Lower lobe of right lung (tissue), 2 donors: ENCODE measurements at regions not wholly inside any gene's neighbourhood (a gene's known extent, or its start where the extent isn't known, plus 50 kb on each side); places are given as distances from the start of the nearest gene placed in this dataset.
A peak's percentile ranks its signal among the peaks of the same experiment; 100 is the strongest.

Experiments
- ATAC-seq, 2 donors: fragments of 200-7000 bp; cut with Tn5 transposase; one replicate each; pipeline ENCODE4 v1.9.1; 2020 to 2022; ENCODE audit warnings: mild to moderate bottlenecking in 2 of 2, moderate library complexity in 2 of 2
- DNase-seq: peaks from one replicate; pipeline ENCODE4 v3.0.0-alpha.2; 2020
- H3K27ac ChIP-seq: fragments of 200-600 bp; one replicate; pipeline ENCODE4 v1.8.0; 2022
- H3K27me3 ChIP-seq: fragments of 200-600 bp; one replicate; pipeline ENCODE4 v1.8.0; 2022; ENCODE audit warnings: low read depth
- H3K36me3 ChIP-seq: fragments of 200-600 bp; one replicate; pipeline ENCODE4 v1.8.0; 2022; ENCODE audit warnings: mild to moderate bottlenecking
- H3K4me1 ChIP-seq: fragments of 200-600 bp; one replicate; pipeline ENCODE4 v1.8.0; 2022
- H3K4me3 ChIP-seq: fragments of 200-600 bp; one replicate; pipeline ENCODE4 v1.8.0; 2022; ENCODE audit warnings: mild to moderate bottlenecking
- H3K9me3 ChIP-seq: fragments of 200-600 bp; one replicate; pipeline ENCODE4 v1.8.0; 2022
- intact Hi-C: fragments of 100-400 bp; cut with DNase I; formaldehyde crosslinking; loops from one replicate; pipeline ENCODE4 v1.11.0; 2022
- TF ChIP-seq, protein P1 (sequence below): fragments of 200-600 bp; IDR thresholded peaks from one replicate; pipeline ENCODE4 v1.8.0; 2022; ENCODE audit warnings: antibody characterized with exemption, mild to moderate bottlenecking
- donor health status: DM: no; HTN: yes; CAD: no; lungs with severe emphysema.

DNA sequence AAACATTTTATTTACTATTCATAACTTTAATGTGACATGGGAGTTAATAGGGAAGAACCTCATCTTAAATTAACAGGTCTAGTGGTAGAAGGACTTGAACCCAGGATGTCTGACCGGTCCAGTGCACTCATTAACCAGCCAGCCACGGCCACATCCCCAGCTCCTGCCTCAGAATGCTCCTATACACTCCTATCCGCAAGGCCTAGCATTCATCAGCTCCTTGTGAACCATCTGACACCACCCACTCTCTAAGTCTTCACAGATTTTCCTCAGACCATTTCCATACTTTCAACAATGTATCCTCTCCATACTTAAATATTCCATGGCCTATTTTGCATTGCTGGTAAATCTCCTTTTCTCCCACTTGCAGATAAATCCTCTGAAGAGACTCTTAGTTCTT, 98.3 kb downstream of the KLF12 start:
- DNase-seq (no peak), ATAC-seq (no peak)
- Histone ChIP-seq H3K4me3 (no peak overlapping the region), H3K27me3 (no peaks in the 10 kb centered on the region), H3K9me3 (no peaks in the 10 kb centered on the region), H3K36me3 (no peaks in the 10 kb centered on the region), H3K27ac (no peak overlapping the region), H3K4me1 (no peaks in the 10 kb centered on the region)
- TF ChIP-seq, protein P1, sequence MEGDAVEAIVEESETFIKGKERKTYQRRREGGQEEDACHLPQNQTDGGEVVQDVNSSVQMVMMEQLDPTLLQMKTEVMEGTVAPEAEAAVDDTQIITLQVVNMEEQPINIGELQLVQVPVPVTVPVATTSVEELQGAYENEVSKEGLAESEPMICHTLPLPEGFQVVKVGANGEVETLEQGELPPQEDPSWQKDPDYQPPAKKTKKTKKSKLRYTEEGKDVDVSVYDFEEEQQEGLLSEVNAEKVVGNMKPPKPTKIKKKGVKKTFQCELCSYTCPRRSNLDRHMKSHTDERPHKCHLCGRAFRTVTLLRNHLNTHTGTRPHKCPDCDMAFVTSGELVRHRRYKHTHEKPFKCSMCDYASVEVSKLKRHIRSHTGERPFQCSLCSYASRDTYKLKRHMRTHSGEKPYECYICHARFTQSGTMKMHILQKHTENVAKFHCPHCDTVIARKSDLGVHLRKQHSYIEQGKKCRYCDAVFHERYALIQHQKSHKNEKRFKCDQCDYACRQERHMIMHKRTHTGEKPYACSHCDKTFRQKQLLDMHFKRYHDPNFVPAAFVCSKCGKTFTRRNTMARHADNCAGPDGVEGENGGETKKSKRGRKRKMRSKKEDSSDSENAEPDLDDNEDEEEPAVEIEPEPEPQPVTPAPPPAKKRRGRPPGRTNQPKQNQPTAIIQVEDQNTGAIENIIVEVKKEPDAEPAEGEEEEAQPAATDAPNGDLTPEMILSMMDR: no peak
- intact Hi-C loops: no loop called here

DNA sequence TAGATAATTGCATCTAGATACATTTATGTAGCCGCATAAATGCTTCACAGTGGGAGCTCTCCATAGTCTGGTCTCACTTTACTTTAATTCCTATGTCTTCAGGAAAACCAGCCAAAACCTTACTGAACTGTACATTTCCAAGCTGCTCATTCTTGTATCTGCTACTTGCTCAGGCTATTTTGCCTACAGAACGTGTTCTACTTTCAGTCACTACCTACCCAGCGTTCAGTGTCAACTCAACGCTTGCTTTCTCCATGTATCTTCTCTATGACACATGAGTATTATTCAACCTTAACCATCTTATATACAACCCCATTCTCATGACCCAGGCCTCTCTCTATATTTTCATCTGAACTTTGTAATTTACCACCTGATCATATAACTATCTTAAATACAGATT, 101.9 kb downstream of the KLF12 start:
- DNase-seq (no peak), ATAC-seq (no peak)
- no peak overlapping the region for H3K27ac ChIP-seq
- no peaks in the 10 kb centered on the region for H3K4me1 ChIP-seq
- H3K36me3 ChIP-seq: no peaks in the 10 kb centered on the region
- TF ChIP-seq, protein P1: no peak
- no peaks in the 10 kb centered on the region for H3K9me3 ChIP-seq
- H3K27me3 ChIP-seq: no peaks in the 10 kb centered on the region
- H3K4me3 ChIP-seq: peak overlapping the region; percentile 7
- intact Hi-C loops: no loop called here

DNA sequence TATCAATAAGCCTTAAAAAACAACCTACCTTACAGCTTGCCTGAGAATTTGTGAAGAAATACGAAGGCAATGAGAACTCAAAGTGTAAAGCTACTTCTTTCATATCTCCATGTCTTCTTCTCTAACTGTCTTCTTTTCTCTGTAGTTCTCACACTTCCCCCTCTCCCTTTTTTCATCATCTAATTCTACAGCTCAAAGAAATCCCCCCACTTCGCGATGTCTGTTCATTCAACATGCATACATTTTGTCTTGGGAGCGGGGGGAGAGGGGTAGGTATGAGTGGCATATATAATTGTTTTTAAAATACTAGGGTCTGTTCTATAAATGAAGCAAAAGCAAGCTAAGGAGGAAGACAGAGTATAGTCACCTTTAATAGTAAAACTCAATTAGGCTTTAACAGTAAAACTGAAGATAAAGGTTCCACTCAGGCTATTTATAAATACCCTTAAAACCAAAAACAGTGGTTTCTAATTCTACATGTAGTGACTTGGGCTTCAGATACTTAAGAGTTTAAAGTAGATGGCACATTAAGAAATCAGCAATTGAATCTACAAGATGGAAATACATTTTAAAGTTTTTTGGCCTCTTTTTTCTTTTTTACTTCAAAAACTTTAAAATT, 106.9 kb downstream of the KLF12 start:
- Histone ChIP-seq H3K4me1 (no peaks in the 10 kb centered on the region), H3K27me3 (no peaks in the 10 kb centered on the region), H3K27ac (no peak overlapping the region), H3K36me3 (no peaks in the 10 kb centered on the region), H3K4me3 (no peak overlapping the region), H3K9me3 (no peaks in the 10 kb centered on the region)
- DNase-seq: no peak
- TF ChIP-seq, protein P1: no peak
- intact Hi-C loops: no loop called here
- no peak for ATAC-seq

DNA sequence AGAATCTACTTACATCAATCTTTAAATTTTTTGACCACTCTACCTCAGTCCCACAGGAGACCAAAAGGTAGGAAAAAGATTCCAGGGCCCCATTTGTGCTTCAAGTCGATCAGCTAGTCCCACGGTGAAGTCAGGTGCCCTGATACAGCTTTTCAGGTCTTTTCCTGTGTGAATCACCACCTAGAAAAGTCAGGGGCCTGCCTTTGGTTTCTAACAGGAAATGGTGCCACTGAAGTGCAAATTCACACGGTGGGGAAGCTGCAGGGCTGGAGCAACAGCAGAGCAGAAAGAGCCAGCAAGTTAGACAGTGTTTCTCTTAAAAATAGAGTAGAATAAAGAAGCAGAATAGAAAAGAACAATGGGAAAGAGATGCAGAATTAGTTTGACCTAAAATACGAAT, 107.5 kb downstream of the KLF12 start:
- DNase-seq: no peak
- no peak overlapping the region for H3K27ac ChIP-seq
- peak in 1 of 2 donors; percentile 52 for ATAC-seq
- H3K4me3 ChIP-seq: no peak overlapping the region
- TF ChIP-seq, protein P1: no peak
- H3K27me3 ChIP-seq: no peaks in the 10 kb centered on the region
- H3K9me3 ChIP-seq: no peaks in the 10 kb centered on the region
- no peaks in the 10 kb centered on the region for H3K36me3 ChIP-seq
- H3K4me1 ChIP-seq: no peaks in the 10 kb centered on the region
- intact Hi-C loops: no loop called here

DNA sequence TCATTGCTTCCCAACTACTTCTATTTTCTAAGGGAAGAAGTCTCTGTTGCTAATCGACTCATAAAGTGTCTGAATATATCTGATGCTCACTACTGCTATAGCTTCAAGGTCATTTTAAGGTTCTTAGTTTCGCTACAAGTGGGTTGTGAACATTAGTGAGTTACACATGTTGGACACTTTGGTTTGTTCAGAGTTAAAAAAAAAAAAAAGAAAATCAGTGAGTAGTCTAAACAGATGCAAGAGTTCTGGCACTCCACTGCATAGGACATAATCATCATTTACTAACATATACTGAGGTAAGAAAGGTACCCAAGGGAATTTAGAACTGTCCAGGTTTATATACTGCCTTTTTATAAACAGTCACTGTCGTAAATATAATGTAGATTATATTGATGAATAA, 108.8 kb downstream of the KLF12 start:
- intact Hi-C loops: no loop called here
- TF ChIP-seq, protein P1: no peak
- H3K4me1 ChIP-seq: no peaks in the 10 kb centered on the region

More for the DNA sequence above, 108.8 kb downstream of the KLF12 start:
- ATAC-seq: no peak
- no peak overlapping the region for H3K4me3 ChIP-seq
- H3K9me3 ChIP-seq: no peaks in the 10 kb centered on the region
- DNase-seq: no peak
- H3K27ac ChIP-seq: no peak overlapping the region
- no peaks in the 10 kb centered on the region for H3K36me3 ChIP-seq
- no peaks in the 10 kb centered on the region for H3K27me3 ChIP-seq
